GM21737 (cell line): ENCODE measurements at regions not wholly inside any gene's neighbourhood (a gene's known extent, or its start where the extent isn't known, plus 50 kb on each side); places are given as distances from the start of the nearest gene placed in this dataset.
A peak's percentile ranks its signal among the peaks of the same experiment; 100 is the strongest.

Source experiments
- ATAC-seq: cut with Tn5 transposase; IDR thresholded peaks from one replicate; pipeline ENCODE4 v1.9.1; 2021; ENCODE audit warnings: mild to moderate bottlenecking, moderate library complexity; ENCODE audit not compliant: unreplicated experiment

DNA sequence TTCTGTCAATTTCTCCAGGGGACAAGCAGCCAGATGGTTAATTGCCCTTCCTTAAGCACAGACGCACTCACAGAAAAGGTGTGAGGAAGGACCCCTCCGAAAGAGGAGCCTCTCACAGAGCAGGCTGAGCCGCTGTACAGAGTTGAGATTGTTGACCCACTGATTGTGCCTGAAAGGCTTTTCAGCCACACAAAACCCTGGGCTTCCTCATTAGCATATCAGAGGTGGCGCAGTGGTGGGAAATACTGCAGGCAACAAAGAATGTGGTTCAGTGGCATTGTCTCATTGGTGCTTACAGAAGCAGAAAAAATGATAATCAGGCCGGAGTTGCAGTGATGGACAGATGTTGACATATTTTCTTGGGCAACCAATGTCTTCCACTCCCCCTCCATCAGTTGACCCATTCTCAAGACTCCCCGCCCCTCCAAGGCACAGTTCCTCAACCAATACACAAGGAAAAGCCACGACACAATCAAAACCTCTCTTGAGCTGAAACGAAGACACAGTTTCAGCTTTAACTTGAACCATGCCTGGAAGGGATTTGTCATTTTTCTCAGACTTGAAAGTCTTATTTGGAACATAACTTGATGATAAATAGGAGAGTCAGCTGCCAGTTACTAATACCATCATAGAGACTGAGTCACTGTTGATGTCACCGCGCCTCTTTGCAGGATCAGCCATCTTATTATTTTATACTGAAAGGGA is 53.1 kb downstream of the ATXN3L start:
- ATAC-seq: no peak

DNA sequence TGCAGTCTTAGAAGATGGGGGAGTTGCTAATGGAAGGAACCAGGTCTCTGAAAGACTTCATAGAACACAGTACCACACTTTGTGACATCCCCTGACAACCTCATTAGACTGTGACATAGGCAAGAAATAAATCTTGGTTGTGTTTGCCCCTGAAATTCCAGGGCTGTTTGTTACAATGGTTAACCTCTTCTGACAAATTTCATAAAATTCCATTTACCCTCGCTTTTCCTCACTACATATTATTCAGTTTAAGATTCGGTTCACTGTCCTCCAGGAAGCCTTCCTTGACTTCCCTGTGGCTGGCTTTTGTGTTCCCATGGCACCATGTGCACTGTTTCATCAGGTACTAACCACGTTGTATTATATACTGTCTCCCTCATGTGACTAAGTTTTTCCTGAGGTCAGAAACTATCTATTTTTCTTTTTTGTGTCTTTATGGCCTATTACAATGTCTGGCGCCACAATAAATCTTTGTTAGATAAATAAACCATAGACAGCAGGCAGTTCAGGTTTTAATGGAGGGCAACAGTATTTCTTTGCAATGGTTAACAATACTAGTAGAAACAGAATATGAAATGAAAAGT is 54.2 kb downstream of the ATXN3L start:
- ATAC-seq: no peak

DNA sequence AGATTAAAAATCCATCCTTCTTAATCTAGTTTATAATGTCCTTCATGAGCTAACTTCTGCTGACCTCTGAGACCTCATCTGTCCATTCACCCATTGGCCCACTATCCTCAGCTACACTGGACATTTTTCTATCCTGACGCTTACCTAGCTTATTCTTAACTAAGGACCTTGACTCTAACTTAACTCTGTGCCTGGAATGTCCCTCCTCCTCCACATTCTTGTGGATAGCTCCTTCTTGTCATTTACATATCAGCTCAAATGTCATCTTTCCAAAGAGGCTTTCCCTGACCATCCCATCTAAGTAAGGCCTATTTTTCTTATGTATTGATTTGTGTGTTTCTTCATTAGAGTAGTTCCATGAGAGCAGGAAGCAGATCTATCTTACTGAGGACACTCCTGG is 54.7 kb downstream of the ATXN3L start:
- ATAC-seq: no peak

DNA sequence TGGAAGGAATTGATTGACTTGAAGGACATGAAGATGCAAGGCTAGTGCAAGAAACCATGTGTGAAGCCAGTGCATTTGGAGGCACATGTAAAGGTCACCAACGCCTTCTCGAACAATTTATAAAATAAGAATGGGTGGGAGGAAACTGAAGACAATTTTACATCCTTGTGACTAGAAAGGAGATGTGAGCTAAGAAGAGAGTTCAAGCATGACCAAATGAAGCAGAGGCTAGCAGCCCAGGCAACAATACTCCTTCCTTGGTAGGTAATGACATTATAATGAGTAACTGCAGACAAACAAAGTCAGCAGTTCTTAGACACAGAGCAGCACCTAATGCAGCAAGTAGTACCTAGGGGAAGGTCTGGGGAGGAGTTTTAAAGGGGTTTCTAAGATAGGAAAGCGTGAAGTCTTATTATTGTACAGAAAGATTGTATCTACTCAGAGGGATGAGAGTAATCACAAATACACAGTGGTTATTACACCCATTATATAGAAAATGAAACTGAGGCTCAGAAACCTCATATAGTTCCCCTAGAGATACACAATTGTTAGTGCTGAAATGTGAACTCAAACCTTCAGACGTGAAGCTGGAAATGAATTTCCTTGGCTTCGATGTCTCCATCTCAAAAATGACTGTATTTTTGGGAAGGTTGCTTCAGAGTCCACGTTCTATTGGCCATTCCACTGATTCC is 56.1 kb downstream of the ATXN3L start:
- peak; percentile 47 for ATAC-seq

DNA sequence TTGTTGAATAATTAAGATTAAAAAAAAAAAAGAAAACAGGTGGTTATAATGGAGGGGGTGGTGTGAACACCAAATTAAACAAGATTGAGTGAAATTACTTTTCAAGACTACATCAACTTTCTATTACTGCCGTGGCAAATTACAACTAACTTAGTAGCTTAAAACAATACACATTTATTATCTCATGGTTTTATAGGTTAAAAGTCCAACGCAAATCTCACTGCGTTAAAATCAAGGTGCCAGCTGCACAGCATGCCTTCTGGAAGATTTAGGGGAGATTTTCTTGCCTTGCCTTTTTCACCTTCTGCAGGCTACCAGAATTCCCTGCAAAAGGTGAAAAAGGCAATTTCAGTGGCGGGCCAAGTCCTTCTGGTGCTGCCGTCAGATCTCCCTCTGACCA is 58.5 kb downstream of the ATXN3L start:
- ATAC-seq: no peak

DNA sequence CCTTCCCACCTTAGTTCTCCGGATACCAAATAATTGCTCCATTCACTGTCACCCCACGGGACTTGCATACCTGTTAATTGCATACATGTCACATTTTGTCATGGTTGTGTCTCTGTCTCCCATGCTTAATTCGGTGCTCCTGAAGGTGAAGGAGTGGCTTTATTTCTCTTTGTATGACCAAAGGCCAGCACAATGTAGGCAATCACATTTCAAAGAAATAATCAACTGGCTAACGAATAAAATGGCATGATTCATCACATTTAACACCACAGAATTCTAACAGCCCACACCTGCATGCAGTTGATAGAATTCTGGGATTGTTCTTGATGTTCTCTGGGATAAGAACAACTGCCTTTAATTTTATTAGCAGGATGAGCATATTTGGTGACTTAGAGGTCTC is 59.3 kb downstream of the ATXN3L start:
- no peak for ATAC-seq

DNA sequence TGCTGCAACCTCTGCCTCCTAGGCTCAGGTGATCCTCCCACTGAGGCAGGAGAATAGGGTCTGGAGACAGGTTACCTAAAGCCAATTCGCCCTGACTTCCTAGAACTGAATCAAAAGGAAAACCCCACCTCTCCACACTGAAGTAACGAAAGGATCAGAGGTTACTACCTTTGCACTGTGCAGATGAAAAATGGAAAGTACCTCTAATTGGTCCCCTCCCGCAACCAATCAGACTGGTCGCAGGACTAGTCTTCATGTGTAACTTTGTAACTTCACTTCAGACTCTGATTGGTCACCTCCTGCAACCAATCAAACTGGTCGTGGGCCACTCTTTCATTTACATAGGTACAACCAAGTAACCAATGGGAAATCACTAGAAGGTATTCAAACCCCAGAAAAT is 61.1 kb downstream of the ATXN3L start:
- no peak for ATAC-seq

DNA sequence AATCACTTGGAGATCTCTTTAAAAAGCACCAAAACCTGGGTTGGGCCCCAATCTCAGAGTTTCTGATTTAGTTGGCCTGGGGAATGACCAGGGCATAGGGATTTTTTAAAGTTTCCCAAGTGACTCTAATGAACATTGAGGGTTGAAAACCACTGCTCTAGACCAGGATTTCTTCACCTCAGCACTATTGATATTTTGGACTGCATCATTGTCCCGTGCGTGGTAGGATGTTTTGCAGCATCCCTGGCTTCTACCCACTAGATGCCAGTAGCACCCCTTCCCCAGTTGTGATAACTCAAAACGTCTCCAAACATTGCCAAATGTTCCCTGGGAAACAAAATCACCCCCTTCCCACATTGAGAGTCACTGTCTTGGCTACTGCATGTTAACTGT is 61.8 kb downstream of the ATXN3L start:
- no peak for ATAC-seq

DNA sequence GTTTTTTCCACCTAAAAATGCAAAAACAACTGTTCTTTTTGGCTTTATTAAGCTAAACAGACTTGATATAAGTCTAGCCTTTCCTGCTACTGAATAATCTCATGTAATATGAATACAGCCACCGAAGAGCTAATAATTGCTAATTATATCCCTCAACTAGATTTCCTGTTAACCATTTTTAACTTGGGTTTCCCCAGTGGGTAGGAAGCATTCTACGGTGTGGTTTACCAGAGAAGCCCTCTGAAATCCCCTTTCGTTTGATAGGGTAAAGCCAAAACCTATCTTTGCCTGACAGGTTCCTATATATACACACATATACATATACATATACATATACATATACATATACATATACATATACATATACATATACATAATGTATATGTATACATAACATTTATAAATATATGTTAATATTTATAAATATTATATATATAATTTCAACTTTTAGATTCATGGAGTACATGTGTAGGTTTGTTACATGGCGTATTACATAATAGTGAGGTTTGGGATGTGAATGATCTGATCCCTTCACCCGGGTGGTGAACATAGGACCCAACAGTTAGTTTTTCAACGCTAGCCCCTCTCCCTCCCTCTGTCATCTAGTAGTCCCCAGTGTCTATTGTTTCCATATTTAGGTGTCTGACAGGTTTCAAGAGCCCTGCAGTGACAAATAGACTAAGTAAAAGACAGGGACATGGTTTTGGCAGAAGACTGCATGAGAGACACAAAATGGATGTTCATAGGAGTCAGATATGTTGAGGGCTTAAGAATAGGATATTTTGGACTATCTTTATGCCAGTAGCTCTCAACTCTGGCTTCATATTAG is 62.4 kb downstream of the ATXN3L start:
- no peak for ATAC-seq

DNA sequence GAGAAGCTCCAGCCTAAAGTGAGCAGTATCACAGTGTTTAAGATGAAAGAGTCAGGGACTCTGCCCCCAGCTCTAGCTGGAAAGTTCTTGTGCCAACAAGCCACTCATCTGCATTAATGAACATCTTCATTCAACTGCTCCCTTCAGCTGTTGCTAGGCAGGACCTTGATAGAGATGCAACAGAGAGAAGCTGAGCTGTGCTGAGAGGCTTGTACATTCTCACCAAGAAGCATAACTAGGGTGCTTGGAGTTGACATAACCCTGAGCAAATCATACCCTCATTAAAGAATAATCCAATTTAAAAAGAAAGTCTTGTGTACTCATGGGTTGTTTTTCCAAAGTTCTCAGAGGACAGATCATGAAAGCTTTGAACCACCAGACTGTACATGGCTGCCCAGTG is 63.2 kb downstream of the ATXN3L start:
- ATAC-seq: no peak

DNA sequence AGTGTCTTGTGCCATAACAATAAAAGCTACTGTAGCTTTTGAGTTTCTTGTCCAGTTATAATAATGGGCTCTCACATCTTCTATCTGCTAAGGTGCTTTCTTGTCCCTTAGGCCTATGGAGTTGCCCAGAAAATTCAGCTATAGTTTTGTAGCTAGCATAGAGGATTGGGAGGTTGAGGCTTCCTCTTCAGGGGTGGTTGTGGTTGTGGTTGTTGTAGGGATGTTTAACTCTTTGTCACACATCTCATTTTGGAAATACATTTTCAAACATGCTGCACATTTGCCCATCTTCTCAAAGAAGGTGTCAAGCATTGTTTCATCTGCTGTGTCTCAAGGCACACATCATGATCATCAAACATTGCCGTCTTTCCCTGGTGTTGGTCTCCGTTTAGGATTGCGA is 65.0 kb downstream of the ATXN3L start:
- no peak for ATAC-seq

DNA sequence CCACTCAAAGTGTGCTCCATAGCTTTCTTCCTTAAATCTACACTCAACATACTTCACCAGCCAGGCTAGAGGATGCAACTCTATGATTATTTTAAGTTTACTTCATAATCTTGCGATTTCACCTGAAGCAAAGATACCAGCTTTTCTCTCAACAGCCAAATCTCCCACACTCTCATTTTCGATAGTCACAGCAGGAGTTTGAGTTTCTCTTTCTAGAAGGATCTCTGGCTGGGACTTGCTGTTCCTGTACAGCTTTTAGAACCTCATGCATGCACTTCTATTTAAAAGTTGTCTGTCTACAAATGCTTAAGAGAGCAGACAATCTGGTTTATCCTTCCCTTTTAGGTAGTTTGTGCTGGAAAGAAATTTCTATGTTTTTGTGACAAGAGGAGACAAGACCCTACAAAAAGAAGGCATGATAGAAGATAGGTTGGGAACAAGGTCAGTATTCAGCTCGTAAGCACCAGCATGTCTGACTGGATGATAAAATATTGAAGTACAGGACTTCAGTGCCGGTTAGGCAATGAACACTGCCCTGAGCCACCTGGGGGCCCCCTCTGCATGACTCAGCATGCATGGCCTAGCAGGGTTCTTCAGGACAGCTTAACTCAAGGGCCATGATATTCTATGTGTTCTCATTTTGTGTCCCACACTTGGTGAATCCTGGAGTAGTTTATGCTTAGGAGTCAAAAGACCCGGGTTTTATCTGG is 65.6 kb downstream of the ATXN3L start:
- ATAC-seq: no peak

DNA sequence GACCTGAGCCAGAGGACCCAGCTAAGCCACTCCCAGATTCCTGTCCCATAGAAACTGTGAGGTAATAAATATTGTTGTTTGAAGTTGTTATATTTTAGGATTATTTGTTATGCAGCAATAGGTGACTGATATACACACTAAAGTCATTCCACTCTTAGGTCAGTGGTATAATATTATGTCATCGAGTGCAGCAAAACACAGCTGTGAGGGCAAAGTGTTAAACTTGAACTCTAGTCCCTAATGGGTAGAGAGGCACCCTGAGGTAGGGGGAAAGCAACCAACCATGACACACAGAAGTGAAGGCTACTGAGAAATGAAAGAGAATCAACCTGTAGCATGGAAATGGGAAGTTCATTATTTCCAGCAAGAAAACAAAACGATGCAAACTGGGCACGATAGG is 66.6 kb downstream of the ATXN3L start:
- ATAC-seq: no peak

DNA sequence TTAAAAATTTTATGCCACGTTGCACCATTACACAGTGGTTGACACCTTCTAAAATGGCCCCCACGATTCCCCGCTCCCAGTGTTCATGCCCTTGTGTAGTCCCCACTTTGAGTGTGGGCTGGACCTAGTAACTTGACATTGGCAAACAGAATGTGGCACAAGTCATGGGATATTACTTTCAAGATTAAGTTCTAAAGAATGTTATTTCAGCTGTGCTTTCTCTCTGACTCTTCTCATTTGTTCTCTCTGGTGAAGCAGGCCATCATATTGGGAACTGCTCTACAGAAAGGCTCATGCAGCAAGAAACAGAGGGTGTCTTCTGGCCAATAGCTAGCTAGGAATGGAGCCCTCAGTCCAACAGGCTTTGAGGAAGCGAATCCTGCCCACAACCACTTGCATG is 67.1 kb downstream of the ATXN3L start:
- ATAC-seq: no peak

DNA sequence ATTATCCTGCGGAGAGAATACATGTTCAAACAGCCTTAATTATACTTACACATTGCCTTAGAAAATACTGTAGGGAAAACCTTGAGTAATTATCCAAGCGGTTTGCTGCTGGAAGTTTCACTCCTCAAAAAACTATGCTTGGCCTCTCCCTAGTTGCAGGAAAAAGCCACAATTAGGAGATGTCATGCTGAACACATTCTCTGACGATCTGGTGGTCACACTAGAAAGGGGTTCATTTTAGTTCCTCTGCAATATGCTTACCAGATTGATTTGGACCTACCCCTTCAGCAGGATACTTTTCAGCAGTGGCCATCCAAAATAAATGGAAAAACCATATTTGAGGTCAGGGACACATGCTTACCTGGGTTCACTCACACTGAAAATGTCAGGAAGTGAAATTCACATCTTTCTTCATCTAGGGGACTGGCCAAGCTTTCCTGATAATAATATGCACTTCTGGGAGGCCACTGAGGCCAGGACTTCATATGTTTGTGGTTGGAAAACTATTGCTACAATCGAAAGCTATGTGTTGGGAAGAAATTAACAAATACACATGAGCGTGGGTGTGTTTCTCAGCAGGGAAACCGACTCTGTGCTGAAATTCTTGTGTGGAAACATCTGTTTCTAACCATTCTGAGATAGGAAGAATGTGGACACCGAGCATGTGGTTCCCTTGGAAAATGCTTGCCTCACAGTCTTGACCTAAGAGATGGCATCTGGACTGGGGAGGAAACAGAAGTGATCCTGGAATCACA is 68.8 kb downstream of the ATXN3L start:
- no peak for ATAC-seq

DNA sequence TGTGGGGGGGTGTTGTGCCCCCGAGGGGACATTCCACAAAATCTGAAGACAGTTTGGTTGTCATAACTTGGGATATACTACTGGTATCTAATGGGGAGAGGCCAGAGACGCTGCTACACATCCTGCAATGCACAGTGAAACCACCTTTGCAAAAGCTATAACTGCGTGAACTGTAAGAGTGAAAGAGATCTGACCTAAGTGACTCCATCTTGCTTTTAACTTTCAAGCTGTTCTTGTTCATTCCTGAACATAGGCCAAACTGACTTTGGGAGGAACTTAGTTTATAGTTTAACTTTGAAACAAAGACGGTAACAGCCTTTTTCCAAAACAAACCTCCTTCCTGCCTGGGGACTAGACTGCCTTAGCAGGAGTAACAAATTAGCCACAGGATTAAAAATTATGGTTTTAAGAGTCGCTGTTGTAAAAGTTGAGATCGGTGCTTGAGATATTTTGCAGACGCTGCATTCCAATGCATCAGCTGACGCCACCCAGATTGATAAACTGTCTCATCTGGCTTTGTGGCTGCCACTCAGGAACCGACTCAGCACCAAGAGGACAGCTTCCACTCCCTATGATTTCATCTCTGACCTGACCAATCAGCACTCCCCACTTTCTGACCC is 70.9 kb downstream of the ATXN3L start:
- no peak for ATAC-seq

DNA sequence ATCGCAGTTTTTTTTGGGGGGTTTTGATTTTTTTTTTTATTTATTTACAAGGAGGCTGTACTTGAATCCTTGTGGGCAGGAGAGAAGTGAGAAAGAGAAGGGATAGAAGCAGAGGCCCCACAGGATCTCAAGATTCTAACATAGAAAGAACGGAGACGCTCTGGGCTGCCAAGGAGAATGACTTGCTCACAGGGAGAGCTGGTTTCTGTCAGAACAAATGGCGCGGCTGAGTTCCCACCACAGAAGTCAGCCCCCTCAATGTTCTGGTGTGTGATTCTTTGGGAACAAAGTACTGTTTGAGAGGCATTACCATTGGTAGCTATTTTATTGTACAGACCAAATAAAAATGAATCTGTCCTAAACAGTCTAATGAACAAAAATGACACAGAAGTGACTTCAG is 80.6 kb downstream of the ATXN3L start:
- no peak for ATAC-seq

DNA sequence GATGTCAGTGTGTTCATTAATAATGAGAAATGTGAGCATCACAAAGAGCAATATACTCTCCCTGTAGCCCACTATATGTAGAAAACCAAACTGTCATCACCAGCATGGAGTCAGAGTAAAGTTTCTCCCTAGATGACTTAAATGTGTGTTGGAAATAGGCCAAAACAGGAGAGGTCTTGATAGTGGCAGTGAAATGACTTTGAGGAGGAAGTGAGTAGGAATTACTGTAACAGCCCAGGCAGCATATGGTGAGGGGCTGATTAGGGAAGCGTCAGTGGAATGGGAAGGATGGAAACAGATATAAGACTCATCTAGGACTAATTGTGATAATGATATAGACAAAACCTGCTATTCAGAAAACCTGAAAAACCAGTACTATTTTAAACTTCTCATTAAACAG is 83.9 kb downstream of the ATXN3L start:
- no peak for ATAC-seq

DNA sequence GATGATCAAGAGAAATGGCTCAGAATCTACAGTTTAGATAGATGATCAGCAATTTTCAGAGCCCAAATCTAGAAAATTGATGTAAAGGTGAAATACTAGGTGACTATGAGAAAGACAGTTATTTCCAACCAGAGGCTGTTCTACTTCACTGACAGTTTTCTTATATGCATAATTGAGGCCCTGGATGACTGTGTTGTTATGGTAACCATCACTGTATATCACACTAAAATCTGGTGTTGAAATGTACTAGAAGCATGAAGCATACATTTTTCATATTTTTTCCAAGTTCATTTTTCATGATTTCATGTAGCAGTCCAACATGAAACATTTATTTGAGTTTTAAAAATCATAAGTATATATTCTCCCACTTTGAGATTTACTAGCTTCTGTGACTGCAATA is 87.4 kb downstream of the ATXN3L start:
- no peak for ATAC-seq

DNA sequence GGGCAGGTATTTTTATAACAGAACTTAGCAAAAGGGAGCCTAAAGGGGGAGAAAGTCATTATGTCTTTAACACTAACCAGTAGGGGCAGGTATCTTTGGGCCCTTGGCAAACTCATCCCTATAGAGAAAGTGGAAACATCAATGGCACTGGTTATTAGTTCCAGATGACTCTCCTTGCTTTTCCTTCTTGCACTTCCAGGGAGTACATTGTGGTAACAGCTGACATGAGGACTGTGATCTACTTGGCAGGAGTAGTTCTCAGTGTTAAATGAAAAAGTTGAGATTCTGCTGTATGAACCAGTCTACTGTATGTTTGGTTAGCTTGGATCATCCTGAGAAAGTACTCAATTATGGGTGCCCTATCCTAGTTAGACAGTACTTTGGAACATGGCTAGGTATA is 93.6 kb downstream of the ATXN3L start:
- no peak for ATAC-seq
